GM18868 (cell line): ENCODE measurements at regions not wholly inside any gene's neighbourhood (a gene's known extent, or its start where the extent isn't known, plus 50 kb on each side); places are given as distances from the start of the nearest gene placed in this dataset.

ENCODE experiments used
- ATAC-seq: cut with Tn5 transposase; IDR thresholded peaks from one replicate; pipeline ENCODE4 v1.9.1; 2021; ENCODE audit warnings: mild to moderate bottlenecking, moderate library complexity; ENCODE audit not compliant: unreplicated experiment

DNA sequence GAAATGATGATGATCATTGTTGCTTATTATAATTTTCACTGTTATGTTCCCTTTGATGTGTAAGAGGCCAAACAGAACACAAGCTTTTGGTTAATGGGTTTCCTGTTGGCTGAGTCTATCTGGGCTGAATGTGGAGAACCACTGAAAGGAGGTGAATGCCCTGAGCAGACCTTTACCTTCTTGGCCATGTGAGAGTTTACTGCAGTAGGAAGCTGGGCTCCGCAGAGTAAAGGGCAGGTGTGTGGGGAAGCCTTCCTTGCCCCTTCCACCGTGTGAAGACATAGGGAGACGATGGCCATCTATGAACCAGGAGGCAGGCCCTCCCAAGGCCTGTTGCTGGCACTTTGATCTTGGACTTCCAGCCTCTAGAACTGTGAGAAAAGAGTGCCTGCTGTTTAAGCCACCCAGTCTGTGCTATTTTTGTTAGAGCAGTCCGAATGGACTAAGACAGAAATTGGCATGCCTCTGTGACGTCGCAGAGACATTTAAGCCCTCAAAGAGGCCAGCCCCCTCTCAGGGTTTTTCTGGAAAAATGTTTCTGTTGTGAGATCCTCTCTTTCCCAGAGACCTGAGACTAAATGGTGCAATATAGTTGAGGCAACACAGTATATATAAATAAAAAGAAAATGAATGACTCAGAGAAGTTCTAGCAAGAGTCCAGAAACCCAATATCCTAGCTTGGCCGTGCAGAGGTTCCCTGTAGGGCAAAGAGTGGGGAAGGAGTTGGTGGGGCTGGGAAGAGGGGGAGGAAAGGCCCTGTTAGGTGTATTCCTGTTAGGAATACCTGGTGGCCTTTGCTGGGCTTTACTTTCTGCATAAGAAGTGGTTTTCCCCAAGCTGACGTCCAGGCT, 121.9 kb upstream of the LGALSL start:
- no peak for ATAC-seq

DNA sequence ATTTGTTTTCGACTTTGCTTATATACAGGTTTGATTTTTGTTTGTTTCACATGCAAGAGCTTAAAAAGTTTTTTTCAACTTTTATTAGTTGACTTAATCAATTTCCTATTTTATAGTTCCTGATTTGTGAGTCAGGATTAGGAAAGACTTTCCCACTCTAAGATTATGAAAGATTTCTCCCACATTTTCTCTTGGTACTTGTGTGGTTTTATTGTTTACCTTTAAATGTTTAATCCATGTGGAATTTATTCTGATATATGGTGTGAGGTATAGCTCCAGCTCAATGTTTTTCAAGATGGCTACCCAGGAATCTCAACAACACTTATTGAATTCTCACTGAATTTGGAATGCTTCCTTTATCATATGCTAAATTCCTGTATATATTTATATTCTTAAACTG, 117.8 kb upstream of the LGALSL start:
- ATAC-seq = no peak

DNA sequence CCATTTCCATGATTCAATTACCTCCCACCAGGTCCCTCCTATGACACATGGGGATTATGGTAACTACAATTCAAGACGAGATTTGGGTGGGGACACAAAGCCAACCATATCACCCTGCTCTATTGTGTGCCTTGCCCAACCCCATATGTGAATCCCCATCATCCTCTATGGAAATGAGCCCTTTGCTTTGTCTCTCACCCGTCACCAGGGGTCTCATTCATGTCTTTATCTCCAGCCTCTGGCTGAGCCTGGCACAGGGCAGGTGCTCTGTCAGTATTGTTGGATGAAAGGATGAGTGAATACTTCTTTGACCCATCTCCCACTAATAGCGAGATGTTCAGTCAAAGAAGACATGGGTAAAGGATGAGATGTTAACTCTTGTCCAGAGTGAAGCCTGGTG, 116.6 kb upstream of the LGALSL start:
- no peak for ATAC-seq

DNA sequence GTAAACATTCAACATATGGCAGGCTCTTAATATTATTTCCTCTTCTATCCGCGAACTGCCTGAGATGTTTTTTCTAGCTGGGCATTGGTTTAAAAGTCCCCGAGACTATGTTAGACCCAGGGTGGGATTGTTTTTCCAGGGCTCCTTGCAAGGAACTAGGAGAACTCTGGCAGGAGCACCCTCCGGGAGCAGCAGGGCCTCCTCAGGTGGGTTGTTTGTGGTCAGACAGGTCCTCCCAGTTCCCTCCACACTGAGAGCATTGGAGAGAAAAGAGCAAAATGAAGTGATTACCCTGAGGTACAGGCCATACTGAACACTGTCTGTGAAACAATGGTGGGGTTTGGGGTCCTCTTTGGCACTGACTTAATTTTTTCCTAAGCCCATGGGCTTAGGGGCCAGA, 115.9 kb upstream of the LGALSL start:
- no peak for ATAC-seq

DNA sequence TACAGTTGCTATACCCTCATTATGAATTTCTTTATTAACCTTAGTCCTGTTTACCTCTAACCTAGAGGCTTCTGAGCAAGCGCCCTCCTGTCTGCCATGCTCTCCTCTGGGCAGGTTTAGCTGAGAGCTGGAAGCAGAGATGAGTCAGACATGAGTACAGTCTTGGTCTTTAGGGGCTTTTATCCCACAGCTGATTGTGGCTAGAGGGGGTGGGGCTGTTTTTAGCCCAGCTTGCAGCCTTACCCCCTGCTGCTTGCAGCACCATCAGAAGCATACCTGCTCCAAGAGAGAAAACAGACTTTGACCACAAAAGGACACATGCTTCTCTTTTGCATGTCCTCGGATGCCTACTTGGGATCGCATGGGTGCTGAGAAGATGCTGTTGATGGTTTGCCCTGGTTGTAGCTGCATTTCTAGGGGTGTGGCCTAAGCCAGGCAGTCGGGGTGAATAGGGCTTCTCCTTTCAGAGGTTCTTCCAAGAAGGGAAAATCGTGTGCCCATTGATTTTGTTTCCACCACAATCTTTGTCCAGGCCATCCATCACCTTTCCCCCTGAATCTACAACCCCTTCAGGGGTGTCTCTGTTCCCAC, 115.0 kb upstream of the LGALSL start:
- ATAC-seq = peak; percentile 95

DNA sequence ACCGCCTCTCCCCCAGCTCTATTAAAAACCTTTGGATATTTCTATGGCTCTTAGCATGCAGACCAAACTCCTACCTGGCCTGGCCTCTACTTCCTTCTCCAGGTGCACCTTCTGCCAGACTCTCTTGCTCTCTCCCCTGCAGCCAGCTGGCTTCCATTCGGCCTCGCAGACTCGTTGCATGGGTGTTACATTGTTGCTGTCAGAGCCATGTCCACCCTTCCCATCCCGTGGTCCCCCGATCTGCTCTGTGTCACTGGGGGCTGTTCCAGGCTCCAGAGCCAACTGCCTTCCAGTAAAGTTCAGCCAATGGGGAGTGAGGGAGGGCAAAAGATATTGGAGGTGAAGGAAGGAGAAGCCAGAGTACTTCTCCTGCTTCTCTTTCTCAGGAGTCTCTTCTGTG, 112.5 kb upstream of the LGALSL start:
- ATAC-seq = no peak

DNA sequence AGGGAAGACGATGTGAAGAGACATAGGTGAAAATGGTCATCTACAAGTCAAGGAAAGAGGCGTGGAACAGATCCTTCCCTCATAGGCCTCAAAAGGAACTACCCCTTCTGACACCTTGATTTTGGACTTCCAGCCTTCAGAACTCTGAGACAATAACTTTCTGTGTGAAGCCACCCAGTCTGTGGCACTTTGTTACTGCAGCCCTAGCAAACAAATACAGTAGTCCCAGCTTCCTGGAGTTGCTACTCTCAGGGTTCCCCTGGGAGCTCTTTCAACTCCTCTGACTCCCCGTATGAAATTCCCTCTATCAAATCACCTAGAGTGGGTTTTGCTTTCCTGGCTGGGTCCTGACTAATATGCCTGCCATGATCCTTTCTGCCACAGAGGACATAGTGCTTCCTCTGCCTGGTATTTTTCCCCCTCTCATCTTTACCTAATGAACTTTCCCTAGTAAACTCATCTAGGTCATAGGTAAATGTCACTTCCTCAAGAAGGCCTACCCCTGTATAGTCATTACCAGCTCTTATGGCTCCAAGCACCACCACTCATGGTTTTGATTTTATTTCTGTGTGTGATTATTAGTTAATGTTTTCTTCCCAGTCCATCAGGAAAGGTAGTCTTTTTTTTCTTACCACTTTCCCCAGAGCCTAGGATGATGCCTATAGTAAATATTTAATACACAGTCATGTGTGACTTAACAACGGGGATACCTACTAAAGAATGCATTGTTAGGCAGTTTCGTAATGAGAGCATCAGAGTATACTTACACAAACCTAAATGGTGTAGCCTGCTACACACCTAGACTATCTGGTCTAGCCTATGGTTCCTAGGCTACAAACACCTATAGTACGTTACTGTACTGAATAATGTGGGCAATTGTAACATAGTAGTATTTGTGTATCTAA, 111.5 kb upstream of the LGALSL start:
- no peak for ATAC-seq

DNA sequence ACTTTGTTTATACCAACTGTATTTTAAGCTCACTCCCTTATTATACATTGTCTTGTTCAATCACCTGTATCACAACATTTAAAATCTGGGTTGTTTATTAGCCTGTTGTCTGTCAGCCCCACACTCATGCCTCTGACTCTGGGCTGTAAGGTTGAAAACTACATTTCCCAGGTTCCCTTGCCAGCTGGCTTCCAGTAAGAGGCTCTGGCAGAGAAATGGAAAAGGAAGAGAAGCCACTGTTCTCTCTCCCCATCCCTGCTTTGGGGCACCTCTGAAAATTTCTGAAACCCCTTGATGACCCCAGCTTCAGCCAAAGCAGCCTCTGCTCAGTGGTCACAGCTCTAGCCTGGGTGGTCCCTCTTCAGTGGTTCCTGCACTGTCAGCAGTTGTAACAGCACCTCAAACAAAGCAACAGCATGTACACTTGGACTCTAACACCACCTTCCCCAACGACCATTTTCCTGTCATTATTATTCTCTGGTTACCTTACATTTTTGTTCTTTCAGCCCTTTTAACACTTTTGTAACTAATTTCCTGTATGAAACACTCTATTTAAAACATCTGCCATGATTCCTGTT, 108.9 kb upstream of the LGALSL start:
- no peak for ATAC-seq

DNA sequence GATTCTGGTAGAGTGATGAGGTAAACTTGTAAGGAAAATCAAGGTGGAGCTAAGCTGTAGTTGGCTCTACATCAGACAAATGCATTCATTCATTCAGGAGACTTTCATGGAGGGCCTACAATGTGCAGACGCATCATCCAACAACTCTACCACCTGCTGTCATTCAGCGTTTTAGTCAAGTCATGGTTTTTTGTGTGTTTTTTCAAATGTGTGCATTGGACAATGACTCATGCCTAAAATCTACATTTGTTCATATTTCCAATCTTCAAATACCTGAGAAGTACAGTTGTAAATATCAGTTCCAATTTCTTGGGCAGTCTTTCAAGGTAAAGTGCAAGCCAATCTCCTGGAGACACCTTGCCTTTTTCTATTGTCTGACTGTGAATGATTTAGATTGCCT, 108.0 kb upstream of the LGALSL start:
- ATAC-seq = no peak

DNA sequence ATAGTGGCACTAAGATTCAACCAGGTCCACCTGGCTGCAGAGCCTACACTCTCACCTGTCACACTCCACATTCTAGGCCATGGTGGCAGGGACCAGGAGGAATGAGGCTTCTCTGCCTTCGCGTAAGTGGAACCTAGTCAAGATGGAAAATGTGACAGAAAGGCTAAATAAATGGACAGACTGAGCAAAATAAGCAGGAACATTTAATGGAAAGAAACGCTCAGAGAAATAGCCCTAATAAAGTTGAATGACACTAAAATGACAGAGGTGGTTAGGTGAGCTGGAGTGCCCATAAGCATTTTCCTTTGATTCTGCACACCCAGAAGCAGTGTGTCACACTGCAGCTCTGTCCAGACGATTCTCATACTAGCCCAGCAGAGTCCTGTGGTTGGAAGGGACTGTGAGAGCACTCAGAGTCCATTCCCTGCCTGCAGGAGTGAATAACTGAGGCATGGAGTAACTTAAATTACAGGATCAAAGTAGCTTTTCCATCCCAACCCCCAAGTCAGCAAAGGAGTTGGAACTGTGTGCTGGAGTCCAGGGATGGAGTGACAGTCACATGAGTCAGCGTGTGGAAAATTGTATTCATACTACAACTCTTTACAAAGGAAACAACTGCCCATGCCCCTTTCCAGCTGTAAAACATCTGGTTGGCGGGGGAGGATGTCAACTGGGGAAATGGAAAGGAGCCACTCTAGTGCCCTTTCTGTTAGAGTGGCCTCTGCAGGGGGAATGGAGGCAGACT, 105.4 kb upstream of the LGALSL start:
- no peak for ATAC-seq

DNA sequence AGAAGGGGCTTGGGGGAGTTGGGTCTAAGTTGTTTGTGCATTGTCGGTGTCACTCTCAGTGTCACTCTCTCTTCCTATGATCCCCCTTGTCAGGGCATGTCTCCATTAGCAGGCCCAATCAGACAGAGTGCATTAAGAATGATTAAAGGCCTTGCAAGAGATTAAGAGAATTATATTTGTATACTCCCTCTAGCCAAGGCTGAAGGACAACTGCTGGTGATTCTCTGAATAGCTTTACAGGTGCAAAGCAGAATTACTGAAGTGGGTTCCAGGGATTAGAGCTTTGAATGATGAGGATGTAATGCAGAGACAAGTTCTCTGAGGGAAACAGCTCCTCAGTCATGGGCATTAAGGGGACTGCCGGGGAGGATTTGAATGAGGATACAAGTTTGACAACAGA, 104.8 kb upstream of the LGALSL start:
- ATAC-seq = no peak

DNA sequence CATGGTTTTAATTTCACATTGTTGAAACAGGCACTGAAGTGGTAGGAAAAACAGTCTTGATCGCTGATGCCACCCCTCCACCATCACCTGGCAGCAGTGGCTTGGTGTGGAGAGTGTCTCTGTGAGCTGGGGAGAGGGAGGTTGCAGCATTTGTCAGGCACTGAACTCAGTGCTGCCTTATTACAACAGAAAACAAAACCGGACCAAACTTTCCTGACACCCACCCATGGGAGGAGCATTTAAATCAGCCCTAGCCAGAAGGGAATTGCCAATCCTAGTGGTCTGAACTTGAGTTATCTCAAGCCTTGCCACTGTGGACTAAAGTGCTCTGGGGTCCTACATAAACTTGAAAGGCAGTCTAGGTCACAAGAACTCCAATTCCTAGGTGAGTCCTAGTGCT, 103.0 kb upstream of the LGALSL start:
- ATAC-seq = no peak

DNA sequence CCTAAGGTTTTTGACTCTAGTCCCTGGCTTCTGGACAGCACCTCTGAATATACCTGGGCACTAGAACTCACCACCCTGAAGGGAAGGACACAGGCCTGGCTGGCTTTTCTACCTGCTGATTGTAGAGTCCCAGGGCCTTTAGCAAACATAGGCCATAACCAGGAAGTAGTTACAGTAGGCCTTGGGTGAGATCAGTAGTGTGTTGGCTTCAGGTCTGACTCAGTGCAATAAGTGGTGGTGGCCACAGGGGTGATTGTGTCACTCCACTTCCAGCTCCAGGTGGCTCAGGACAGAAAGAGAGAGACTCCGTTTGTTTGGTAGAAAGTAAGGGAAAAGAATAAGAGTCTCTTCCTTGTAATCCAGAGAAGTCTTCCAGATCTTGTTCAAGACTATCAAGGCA, 101.7 kb upstream of the LGALSL start:
- ATAC-seq = no peak

DNA sequence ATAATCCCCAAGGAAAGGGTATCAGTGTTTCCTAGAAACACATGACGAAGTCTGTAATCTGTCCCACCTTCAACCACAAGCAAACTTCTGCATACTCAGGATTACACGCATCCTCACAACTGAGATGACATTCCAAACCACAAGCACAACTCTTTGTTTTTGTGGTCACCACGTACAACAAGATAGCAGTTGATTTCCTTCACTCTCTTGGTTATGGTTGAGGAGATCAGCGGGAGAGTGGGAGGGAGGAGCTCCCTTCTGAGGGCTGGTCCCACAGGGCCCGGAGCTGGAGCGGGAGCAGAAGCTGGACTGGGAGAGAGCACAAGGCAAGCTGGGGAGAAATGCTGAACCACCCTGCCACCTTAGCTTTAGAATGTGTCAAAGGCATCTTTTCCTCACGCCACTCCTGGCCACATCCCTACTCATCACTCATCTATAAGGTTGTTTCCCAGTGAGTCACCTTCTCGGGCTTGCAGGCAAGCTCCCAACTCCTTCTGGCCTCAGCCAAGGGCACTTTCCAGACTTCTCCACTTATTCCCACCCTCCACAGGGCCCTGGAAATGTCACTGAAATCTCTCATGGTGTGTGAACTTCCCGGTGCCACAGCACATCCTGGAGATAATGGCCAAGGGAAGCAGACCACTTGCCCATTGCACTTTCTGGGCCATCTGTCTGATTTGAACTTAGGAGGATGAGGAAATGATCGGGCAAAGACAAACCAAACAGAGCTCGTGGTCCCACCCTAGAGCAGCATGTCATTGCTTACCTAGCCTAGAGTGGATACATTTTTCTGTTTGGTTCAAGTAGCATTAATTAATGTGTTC, 98.9 kb upstream of the LGALSL start:
- no peak for ATAC-seq

DNA sequence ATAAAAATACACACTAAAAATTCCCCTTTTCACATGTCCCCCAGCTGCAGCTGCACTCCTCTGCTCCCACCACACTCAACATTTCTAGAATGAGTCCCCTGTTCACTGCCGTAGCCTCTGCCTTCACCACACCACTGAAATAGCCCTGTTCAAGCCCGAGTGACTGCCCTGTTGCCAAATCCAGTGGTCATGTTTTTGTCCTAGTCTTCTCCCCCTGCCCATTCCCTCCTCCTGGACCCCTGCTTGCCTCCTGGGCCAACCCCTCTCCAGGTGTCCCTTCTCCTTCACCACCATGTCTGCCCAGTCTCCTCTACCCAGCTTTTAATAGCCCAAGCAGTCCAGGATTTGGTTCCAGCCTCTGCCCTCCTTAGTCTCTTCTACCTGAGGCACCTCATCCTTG, 97.1 kb upstream of the LGALSL start:
- ATAC-seq = no peak

DNA sequence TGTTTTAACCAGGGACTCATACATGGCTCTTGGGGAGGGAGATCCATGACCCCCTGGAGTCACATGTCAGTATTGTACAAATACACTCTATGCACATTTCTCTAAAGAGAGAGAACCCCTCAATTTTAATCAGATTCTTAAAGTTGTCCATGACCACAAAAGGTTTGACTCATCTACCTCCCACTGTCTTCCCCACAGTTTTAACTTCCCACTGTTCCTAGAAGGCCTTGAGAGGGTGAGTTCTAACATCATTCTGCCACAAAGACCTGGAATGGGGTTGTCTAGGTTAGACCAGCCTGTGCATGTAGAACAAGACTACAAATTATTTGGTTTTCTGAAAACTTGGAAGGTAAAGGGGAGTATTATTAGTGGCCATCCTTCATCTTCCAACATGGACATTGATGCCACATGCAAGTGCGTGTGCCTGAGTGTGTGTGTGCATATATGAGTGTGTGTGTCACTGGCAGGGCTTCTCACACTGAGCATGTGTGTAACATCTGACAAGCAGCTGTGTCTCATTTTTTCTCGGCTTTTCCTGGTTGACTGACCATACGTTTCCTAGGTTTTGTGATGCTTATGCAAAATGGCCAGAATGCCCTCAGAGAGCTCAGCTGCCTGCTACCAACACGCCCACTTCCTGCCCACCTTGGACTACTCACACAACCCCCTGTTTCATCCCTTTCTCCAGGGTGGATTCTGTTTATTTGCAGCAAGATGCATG, 94.6 kb upstream of the LGALSL start:
- ATAC-seq = peak; percentile 34

DNA sequence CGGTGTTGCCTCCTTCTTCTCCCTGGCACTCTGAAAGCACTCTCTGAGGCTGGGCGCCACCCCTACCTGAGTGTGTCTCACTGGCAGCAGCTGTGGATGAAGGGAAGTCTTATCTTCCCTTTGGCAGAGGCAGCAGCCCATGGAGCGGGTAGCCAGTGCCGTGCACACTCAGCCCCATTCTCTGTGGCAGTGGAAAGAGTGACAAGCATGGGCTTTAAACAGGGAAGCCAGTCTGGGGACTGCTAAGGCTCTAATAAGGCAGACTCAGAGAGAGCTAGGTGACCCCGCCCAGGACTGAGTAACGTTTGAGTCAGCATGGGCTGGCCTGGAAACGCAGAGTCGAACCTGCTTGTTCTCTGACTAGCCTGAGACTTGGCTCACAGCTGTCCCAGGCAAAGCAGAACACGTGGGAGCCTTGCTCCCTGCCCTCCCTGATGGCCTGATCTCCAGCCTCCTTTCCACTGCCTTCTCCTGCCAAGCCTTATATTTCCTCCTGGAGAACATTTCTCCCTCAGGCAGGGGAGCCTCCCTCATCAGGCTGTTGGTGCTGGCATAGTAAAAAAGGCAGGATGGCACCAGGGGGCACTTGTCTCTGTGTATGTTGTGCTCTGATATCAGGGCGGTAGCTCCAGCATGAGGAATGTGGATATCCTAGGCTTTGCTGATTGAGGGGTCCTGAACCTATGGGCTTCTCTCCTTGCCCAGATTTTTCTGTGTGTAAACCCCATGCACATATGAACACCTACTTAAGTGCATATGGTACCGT, 93.9 kb upstream of the LGALSL start:
- peak; percentile 95 for ATAC-seq

DNA sequence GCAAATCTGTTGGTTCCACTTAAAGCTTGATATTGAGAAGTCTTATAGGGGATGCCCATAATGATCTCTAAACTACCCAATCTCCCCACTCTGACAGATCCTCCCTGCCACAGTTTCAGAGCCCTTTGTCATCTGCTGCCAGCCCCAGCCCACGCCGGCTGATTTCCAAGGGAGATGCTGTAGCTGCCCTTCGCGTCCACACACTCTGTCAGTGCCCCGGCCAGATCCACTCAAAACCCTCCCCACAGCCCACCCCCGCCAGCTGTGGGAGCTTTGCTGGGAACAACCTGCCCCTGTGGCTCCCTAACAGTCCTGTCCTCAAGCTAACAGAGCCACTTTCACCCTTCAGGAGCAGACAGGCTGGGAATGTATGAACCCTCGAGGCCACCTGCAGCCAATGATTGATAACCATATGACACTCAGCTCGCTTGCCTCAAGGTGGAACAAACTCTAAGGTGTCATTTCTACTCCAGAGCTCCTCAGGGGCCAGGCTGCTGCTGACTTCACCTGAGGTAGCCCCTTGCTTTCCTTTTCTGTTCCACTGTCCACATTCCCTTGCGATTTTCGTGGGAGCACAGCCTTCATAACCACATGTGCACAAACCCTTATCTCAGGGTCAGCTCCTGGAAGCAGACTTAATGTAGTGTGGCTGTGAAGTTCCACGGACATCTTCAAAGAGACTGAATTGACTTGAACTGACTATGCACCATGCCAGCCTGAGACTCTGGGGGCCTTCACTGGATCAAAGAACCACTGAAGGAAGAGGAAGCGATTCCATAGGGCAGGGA, 92.6 kb upstream of the LGALSL start:
- no peak for ATAC-seq
